ENCODE measurements at regions not wholly inside any gene's neighbourhood (a gene's known extent, or its start where the extent isn't known, plus 50 kb on each side); places are given as distances from the start of the nearest gene placed in this dataset.

- H3K4me3 ChIP-seq (replicated peaks in 1 of 3; ENCODE audit: insufficient read depth in 1 of 3, low read depth in 1 of 3, low read length in 3 of 3) = no peak overlapping the region
- H3K27ac ChIP-seq (ENCODE audit: insufficient read depth, low read depth, low read length) = no peak overlapping the region
- no peaks in the 10 kb centered on the region for H3K9me1 ChIP-seq (replicated peaks; ENCODE audit: control insufficient read depth, extremely low read depth, insufficient read depth, low read length)
- TF ChIP-seq EZH2 (IDR thresholded peaks at IDR 0.05; ENCODE audit: borderline replicate concordance, low read depth, low read length, severe bottlenecking) (no peak), POLR2AphosphoS5 (IDR thresholded peaks at IDR 0.05; ENCODE audit: insufficient read depth, low read depth, low read length) (no peak), FOS (IDR thresholded peaks at IDR 0.05; ENCODE audit: borderline replicate concordance, insufficient read depth, low read length) (no peak), MAX (IDR thresholded peaks at IDR 0.05; ENCODE audit: insufficient read depth, insufficient read length) (no peak), GATA2 (IDR thresholded peaks at IDR 0.05; ENCODE audit: insufficient read depth, insufficient read length, low read depth, low read length) (no peak), MYC (IDR thresholded peaks at IDR 0.05; ENCODE audit: low read depth, low read length) (no peak), POLR2A (IDR thresholded peaks at IDR 0.05; ENCODE audit: low read depth, low read length) (no peak), CTCF (IDR thresholded peaks at IDR 0.05; ENCODE audit: extremely low read depth in 1 of 2, insufficient read depth in 1 of 2, low read depth in 1 of 2, low read length in 2 of 2) (no peak), JUN (IDR thresholded peaks at IDR 0.05; ENCODE audit: borderline replicate concordance, insufficient read depth, insufficient read length, low read depth) (no peak)
- ChIA-PET POLR2A (no interaction called here), CTCF (no interaction called here)
- H3K79me2 ChIP-seq (ENCODE audit: control insufficient read depth, insufficient read depth, low read length) = no peaks in the 10 kb centered on the region
- no TSS peak for BruUV-seq (replicated peaks)
- H3K9ac ChIP-seq (replicated peaks; ENCODE audit: extremely low read depth, insufficient read depth, low read length) = no peak overlapping the region
- no peaks in the 10 kb centered on the region for H3K9me3 ChIP-seq (replicated peaks; ENCODE audit: control insufficient read depth, insufficient read depth, low read length)
- H3K27me3 ChIP-seq (ENCODE audit: control insufficient read depth in 2 of 2, insufficient read depth in 2 of 2, low read length in 2 of 2) = no peaks in the 10 kb centered on the region
- H4K20me1 ChIP-seq (replicated peaks; ENCODE audit: control insufficient read depth, extremely low read depth, insufficient read depth, low read length) = no peaks in the 10 kb centered on the region
- H3K4me2 ChIP-seq (ENCODE audit: insufficient read depth, low read length) = no peak overlapping the region
- dilution Hi-C loops (cut with MboI; ENCODE audit: extremely low pct_ligation_motif_present, low sequenced_read_pairs) = no loop called here
- FAIRE-seq = no peak
- no peak overlapping the region for H2AFZ ChIP-seq (ENCODE audit: low read depth, low read length)
- peaks cover 9% of the 10 kb centered on the region for H3K4me1 ChIP-seq (ENCODE audit: control insufficient read depth, extremely low read depth, insufficient read depth, low read length)
- H3K36me3 ChIP-seq (ENCODE audit: control insufficient read depth in 2 of 2, extremely low read depth in 1 of 2, insufficient read depth in 2 of 2, low read length in 2 of 2) = no peaks in the 10 kb centered on the region
- intact Hi-C loops (cut with micrococcal nuclease) = no loop called here
- DNase-seq (ENCODE audit: low read depth, low spot score) = no peak
Measured at GRCh38 chr3:107992976-107993684, 97.7 kb downstream of the CD47 start.
